ENCODE measurements at regions not wholly inside any gene's neighbourhood (a gene's known extent, or its start where the extent isn't known, plus 50 kb on each side); places are given as distances from the start of the nearest gene placed in this dataset.

- TF ChIP-seq CTCF (conservative IDR thresholded peaks at IDR 0.05; ENCODE audit: low read length) (no peak), EZH2phosphoT487 (IDR thresholded peaks at IDR 0.05; ENCODE audit: borderline replicate concordance) (no peak)
These were observed 232.1 kb upstream of the PDE4D start for GRCh38 chr5:60125636-60126035.

All from Loucy (cell line).